ENCODE measurements at regions not wholly inside any gene's neighbourhood (a gene's known extent, or its start where the extent isn't known, plus 50 kb on each side); places are given as distances from the start of the nearest gene placed in this dataset.

DNA sequence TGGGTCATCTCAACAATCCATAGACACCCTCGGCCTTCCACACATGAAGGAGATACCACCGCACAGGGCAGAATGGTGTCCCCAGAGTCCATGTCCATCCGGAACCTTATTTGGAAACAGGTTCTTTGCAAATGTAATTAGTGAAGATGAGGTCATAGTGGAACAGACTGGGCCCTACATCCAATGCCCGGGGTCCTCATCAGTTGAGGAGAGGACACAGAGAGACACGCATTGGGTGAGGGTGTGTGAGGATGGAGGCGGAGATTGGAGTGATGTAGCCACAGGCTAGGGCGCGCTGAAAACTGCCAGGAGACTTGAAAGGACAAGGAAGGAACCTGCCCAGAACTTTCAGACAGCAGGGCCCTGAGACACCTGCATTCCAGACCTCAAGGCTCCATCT lies 169.4 kb downstream of the ENGASE start (continued):
- TF ChIP-seq ZNF423 (CRISPR knock-in tag; IDR thresholded peaks at IDR 0.05) (no peak), TEAD1 (CRISPR knock-in tag; IDR thresholded peaks at IDR 0.05) (no peak)

DNA sequence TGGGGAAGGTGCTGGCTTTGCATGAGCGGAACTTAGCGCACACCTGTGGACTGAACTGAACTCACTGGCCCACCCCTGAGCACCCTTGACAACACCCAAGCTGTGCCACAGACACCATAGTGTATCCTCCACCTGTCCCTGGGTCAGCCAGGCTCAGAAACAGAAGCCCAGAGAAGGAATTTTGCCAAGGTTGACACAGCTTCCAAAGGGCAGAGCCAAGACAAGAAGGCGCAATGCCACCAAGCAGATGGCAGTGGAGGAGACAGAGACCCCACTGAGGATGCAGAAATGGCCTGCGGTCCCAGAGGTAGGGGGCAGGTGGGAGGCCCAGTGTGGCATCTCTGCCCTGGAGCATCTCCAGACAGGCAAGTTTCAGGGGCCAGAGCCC lies 169.0 kb downstream of the ENGASE start:
- no peaks in the 10 kb centered on the region; the same call in 1 of the 2 replicates for H3K27me3 Mint-ChIP-seq (ENCODE audit: low read depth)
- TF ChIP-seq GABPB1 (CRISPR knock-in tag; IDR thresholded peaks at IDR 0.05), result no peak
- TF ChIP-seq, protein P1, sequence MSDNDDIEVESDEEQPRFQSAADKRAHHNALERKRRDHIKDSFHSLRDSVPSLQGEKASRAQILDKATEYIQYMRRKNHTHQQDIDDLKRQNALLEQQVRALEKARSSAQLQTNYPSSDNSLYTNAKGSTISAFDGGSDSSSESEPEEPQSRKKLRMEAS (CRISPR knock-in tag; IDR thresholded peaks at IDR 0.05), result no peak
- TF ChIP-seq, protein P2, sequence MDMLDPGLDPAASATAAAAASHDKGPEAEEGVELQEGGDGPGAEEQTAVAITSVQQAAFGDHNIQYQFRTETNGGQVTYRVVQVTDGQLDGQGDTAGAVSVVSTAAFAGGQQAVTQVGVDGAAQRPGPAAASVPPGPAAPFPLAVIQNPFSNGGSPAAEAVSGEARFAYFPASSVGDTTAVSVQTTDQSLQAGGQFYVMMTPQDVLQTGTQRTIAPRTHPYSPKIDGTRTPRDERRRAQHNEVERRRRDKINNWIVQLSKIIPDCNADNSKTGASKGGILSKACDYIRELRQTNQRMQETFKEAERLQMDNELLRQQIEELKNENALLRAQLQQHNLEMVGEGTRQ (CRISPR knock-in tag; IDR thresholded peaks at IDR 0.05), result no peak
- TF ChIP-seq ZBTB21 (CRISPR knock-in tag; IDR thresholded peaks at IDR 0.05; ENCODE audit: borderline replicate concordance), result no peak
- TF ChIP-seq, protein P3, sequence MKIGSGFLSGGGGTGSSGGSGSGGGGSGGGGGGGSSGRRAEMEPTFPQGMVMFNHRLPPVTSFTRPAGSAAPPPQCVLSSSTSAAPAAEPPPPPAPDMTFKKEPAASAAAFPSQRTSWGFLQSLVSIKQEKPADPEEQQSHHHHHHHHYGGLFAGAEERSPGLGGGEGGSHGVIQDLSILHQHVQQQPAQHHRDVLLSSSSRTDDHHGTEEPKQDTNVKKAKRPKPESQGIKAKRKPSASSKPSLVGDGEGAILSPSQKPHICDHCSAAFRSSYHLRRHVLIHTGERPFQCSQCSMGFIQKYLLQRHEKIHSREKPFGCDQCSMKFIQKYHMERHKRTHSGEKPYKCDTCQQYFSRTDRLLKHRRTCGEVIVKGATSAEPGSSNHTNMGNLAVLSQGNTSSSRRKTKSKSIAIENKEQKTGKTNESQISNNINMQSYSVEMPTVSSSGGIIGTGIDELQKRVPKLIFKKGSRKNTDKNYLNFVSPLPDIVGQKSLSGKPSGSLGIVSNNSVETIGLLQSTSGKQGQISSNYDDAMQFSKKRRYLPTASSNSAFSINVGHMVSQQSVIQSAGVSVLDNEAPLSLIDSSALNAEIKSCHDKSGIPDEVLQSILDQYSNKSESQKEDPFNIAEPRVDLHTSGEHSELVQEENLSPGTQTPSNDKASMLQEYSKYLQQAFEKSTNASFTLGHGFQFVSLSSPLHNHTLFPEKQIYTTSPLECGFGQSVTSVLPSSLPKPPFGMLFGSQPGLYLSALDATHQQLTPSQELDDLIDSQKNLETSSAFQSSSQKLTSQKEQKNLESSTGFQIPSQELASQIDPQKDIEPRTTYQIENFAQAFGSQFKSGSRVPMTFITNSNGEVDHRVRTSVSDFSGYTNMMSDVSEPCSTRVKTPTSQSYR (CRISPR knock-in tag; IDR thresholded peaks at IDR 0.05), result no peak
- TF ChIP-seq MYBL2 (CRISPR knock-in tag; IDR thresholded peaks at IDR 0.05), result no peak
- TF ChIP-seq, protein P4, sequence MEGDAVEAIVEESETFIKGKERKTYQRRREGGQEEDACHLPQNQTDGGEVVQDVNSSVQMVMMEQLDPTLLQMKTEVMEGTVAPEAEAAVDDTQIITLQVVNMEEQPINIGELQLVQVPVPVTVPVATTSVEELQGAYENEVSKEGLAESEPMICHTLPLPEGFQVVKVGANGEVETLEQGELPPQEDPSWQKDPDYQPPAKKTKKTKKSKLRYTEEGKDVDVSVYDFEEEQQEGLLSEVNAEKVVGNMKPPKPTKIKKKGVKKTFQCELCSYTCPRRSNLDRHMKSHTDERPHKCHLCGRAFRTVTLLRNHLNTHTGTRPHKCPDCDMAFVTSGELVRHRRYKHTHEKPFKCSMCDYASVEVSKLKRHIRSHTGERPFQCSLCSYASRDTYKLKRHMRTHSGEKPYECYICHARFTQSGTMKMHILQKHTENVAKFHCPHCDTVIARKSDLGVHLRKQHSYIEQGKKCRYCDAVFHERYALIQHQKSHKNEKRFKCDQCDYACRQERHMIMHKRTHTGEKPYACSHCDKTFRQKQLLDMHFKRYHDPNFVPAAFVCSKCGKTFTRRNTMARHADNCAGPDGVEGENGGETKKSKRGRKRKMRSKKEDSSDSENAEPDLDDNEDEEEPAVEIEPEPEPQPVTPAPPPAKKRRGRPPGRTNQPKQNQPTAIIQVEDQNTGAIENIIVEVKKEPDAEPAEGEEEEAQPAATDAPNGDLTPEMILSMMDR (IDR thresholded peaks at IDR 0.05), result no peak
- no peak for TF ChIP-seq ELF4 (CRISPR knock-in tag; IDR thresholded peaks at IDR 0.05; ENCODE audit: low read depth)
- TF ChIP-seq, protein P5, sequence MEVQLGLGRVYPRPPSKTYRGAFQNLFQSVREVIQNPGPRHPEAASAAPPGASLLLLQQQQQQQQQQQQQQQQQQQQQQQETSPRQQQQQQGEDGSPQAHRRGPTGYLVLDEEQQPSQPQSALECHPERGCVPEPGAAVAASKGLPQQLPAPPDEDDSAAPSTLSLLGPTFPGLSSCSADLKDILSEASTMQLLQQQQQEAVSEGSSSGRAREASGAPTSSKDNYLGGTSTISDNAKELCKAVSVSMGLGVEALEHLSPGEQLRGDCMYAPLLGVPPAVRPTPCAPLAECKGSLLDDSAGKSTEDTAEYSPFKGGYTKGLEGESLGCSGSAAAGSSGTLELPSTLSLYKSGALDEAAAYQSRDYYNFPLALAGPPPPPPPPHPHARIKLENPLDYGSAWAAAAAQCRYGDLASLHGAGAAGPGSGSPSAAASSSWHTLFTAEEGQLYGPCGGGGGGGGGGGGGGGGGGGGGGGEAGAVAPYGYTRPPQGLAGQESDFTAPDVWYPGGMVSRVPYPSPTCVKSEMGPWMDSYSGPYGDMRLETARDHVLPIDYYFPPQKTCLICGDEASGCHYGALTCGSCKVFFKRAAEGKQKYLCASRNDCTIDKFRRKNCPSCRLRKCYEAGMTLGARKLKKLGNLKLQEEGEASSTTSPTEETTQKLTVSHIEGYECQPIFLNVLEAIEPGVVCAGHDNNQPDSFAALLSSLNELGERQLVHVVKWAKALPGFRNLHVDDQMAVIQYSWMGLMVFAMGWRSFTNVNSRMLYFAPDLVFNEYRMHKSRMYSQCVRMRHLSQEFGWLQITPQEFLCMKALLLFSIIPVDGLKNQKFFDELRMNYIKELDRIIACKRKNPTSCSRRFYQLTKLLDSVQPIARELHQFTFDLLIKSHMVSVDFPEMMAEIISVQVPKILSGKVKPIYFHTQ (CRISPR knock-in tag; IDR thresholded peaks at IDR 0.05), result no peak
- no peak for TF ChIP-seq RORB (CRISPR knock-in tag; IDR thresholded peaks at IDR 0.05)
- TF ChIP-seq, protein P6, sequence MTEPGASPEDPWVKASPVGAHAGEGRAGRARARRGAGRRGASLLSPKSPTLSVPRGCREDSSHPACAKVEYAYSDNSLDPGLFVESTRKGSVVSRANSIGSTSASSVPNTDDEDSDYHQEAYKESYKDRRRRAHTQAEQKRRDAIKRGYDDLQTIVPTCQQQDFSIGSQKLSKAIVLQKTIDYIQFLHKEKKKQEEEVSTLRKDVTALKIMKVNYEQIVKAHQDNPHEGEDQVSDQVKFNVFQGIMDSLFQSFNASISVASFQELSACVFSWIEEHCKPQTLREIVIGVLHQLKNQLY (CRISPR knock-in tag; IDR thresholded peaks at IDR 0.05), result no peak
- TF ChIP-seq, protein P7, sequence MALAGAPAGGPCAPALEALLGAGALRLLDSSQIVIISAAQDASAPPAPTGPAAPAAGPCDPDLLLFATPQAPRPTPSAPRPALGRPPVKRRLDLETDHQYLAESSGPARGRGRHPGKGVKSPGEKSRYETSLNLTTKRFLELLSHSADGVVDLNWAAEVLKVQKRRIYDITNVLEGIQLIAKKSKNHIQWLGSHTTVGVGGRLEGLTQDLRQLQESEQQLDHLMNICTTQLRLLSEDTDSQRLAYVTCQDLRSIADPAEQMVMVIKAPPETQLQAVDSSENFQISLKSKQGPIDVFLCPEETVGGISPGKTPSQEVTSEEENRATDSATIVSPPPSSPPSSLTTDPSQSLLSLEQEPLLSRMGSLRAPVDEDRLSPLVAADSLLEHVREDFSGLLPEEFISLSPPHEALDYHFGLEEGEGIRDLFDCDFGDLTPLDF (CRISPR knock-in tag; IDR thresholded peaks at IDR 0.05), result no peak
- TF ChIP-seq, protein P8, sequence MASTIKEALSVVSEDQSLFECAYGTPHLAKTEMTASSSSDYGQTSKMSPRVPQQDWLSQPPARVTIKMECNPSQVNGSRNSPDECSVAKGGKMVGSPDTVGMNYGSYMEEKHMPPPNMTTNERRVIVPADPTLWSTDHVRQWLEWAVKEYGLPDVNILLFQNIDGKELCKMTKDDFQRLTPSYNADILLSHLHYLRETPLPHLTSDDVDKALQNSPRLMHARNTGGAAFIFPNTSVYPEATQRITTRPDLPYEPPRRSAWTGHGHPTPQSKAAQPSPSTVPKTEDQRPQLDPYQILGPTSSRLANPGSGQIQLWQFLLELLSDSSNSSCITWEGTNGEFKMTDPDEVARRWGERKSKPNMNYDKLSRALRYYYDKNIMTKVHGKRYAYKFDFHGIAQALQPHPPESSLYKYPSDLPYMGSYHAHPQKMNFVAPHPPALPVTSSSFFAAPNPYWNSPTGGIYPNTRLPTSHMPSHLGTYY (CRISPR knock-in tag; IDR thresholded peaks at IDR 0.05), result no peak
- no peak for TF ChIP-seq ZNF263 (CRISPR knock-in tag; IDR thresholded peaks at IDR 0.05; ENCODE audit: low read depth)
- no peak for TF ChIP-seq TEAD1 (CRISPR knock-in tag; IDR thresholded peaks at IDR 0.05)
- TF ChIP-seq, protein P9, sequence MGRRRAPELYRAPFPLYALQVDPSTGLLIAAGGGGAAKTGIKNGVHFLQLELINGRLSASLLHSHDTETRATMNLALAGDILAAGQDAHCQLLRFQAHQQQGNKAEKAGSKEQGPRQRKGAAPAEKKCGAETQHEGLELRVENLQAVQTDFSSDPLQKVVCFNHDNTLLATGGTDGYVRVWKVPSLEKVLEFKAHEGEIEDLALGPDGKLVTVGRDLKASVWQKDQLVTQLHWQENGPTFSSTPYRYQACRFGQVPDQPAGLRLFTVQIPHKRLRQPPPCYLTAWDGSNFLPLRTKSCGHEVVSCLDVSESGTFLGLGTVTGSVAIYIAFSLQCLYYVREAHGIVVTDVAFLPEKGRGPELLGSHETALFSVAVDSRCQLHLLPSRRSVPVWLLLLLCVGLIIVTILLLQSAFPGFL (CRISPR knock-in tag; IDR thresholded peaks at IDR 0.05; ENCODE audit: borderline replicate concordance), result no peak
- TF ChIP-seq ZNF671 (CRISPR knock-in tag; IDR thresholded peaks at IDR 0.05), result no peak

More for the DNA sequence above, 169.0 kb downstream of the ENGASE start:
- Mint-ChIP-seq H3K4me1 (peaks cover 4% of the 10 kb centered on the region; the same call in 1 of the 2 replicates), H3K4me3 (no peak overlapping the region), H3K27ac (no peak overlapping the region), H3K9me3 (peaks cover 3% of the 10 kb centered on the region; the same call in 1 of the 2 replicates), H3K36me3 (no peaks in the 10 kb centered on the region)
- POLR2A ChIA-PET, result no interaction called here
- CTCF ChIA-PET, result no interaction called here
- no peak for DNase-seq (ENCODE audit: low spot score)
- no peak for ATAC-seq

Data from WTC11 (cell line).